ENCODE measurements at regions not wholly inside any gene's neighbourhood (a gene's known extent, or its start where the extent isn't known, plus 50 kb on each side); places are given as distances from the start of the nearest gene placed in this dataset.

GRCh38 chr6:153862139-153862538 lies 176.9 kb upstream of the OPRM1 start (continued):
- TF ChIP-seq CTBP2 (IDR thresholded peaks at IDR 0.05; ENCODE audit: borderline replicate concordance, insufficient read depth, insufficient read length, low read length) = no peak
- TF ChIP-seq GTF2F1 (IDR thresholded peaks at IDR 0.05; ENCODE audit: borderline replicate concordance, low read depth, low read length) = no peak
- TF ChIP-seq POLR2AphosphoS5 (IDR thresholded peaks at IDR 0.05; ENCODE audit: low read depth, low read length) = no peak
